ENCODE measurements at regions not wholly inside any gene's neighbourhood (a gene's known extent, or its start where the extent isn't known, plus 50 kb on each side); places are given as distances from the start of the nearest gene placed in this dataset.

GRCh38 chr14:30221546-30221945 is 293.9 kb upstream of the PRKD1 start:
- TF ChIP-seq CTCF (IDR thresholded peaks at IDR 0.05) (no peak), POLR2A (IDR thresholded peaks at IDR 0.05) (no peak)

All from lower leg skin (tissue), 3 donors.